ENCODE measurements at regions not wholly inside any gene's neighbourhood (a gene's known extent, or its start where the extent isn't known, plus 50 kb on each side); places are given as distances from the start of the nearest gene placed in this dataset.

DNA sequence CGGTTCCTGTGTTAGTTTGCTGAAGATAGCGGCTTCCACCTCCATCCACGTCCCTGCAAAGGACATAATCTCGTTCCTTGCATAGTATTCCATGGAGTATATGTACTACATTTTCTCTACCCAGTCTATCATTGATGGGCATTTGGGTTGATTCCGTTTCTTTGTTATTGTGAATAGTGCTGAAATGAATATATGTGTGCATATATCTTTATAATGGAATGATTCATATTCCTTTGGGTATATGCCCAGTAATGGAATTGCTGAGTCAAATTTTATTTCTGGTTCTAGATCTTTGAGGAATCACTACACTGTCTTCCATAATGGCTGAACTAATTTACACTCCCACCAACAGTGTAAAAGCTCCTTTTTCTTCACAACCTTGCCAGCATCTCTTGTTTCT, 255.4 kb upstream of the CDH2 start:
- no peak for TF ChIP-seq CTCF (IDR thresholded peaks at IDR 0.05)
- no peak for TF ChIP-seq POLR2A (IDR thresholded peaks at IDR 0.05)
